ENCODE measurements at regions not wholly inside any gene's neighbourhood (a gene's known extent, or its start where the extent isn't known, plus 50 kb on each side); places are given as distances from the start of the nearest gene placed in this dataset.

DNA sequence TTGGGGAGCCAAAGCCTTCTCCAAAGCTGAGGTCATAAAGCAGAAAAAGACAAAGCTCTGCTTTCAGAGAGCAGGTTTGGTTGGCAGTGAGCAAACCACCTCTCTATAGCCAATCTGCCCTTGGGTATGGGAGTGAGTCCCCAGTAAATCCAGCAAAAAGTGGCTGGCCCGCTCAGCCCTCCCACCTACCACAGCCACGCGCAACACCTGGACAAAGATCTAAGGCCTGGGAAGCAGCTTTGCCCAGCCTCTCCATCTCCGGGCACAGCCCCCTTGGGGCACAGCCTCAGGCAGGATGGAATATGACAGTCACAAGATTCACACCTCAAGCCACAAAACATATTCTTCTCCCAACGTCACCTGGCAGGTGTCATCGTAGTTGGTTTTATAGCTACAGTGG lies 211.7 kb upstream of the EEA1 start:
- no peaks in the 10 kb centered on the region for H3K27me3 ChIP-seq (ENCODE audit: insufficient read depth, low read length, poor library complexity, severe bottlenecking)
- H3K4me2 ChIP-seq (ENCODE audit: low read depth, low read length, poor library complexity, severe bottlenecking) = no peak overlapping the region
- no peak overlapping the region for H3K9ac ChIP-seq (ENCODE audit: low read depth, low read length, poor library complexity, severe bottlenecking)
- peaks cover 12% of the 10 kb centered on the region for H3K4me1 ChIP-seq (ENCODE audit: insufficient read depth, low read length, poor library complexity, severe bottlenecking)
- H2AFZ ChIP-seq (ENCODE audit: low read length) = no peak overlapping the region
- no peaks in the 10 kb centered on the region for H3F3A ChIP-seq (ENCODE audit: low read depth)
- no peaks in the 10 kb centered on the region for H4K20me1 ChIP-seq (ENCODE audit: insufficient read depth, low read length, poor library complexity, severe bottlenecking)
- no peaks in the 10 kb centered on the region for H3K9me3 ChIP-seq (ENCODE audit: insufficient read depth, low read depth, low read length)
- no peaks in the 10 kb centered on the region for H3K79me2 ChIP-seq (ENCODE audit: insufficient read depth, low read length)
- TF ChIP-seq EZH2phosphoT487 (IDR thresholded peaks at IDR 0.05; ENCODE audit: borderline replicate concordance) = no peak
- TF ChIP-seq, protein P1, sequence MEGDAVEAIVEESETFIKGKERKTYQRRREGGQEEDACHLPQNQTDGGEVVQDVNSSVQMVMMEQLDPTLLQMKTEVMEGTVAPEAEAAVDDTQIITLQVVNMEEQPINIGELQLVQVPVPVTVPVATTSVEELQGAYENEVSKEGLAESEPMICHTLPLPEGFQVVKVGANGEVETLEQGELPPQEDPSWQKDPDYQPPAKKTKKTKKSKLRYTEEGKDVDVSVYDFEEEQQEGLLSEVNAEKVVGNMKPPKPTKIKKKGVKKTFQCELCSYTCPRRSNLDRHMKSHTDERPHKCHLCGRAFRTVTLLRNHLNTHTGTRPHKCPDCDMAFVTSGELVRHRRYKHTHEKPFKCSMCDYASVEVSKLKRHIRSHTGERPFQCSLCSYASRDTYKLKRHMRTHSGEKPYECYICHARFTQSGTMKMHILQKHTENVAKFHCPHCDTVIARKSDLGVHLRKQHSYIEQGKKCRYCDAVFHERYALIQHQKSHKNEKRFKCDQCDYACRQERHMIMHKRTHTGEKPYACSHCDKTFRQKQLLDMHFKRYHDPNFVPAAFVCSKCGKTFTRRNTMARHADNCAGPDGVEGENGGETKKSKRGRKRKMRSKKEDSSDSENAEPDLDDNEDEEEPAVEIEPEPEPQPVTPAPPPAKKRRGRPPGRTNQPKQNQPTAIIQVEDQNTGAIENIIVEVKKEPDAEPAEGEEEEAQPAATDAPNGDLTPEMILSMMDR (conservative IDR thresholded peaks at IDR 0.05; ENCODE audit: low read length) = no peak
- H3K9me2 ChIP-seq (replicated peaks; ENCODE audit: low read depth, low read length) = no peaks in the 10 kb centered on the region
- no peak overlapping the region for H3K4me3 ChIP-seq (ENCODE audit: low read length, poor library complexity, severe bottlenecking)
- no peaks in the 10 kb centered on the region for H3K36me3 ChIP-seq (ENCODE audit: insufficient read depth, low read length)

DNA sequence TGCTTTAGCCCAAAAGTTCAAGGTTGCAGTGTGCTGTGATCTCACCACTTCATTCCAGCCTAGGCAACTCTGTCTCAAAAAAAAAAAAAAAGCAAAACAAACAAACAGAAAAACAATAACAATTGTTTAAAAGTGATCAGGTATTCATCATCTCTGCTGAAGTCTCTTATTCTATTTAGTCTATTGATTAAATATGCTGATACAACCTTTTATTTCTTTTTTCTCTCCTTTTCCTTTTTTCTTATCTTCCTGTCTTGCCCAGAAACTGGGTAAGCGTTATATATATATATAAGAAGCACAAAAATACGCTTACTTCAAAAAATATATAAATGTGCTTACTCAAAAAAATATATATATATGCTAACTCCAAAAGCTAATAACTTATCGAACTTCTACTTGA lies 213.8 kb upstream of the EEA1 start:
- Histone ChIP-seq H3K27me3 (ENCODE audit: insufficient read depth, low read length, poor library complexity, severe bottlenecking) (no peaks in the 10 kb centered on the region), H3K4me2 (ENCODE audit: low read depth, low read length, poor library complexity, severe bottlenecking) (no peak overlapping the region), H3K4me1 (ENCODE audit: insufficient read depth, low read length, poor library complexity, severe bottlenecking) (no peaks in the 10 kb centered on the region), H3K9ac (ENCODE audit: low read depth, low read length, poor library complexity, severe bottlenecking) (no peak overlapping the region), H4K20me1 (ENCODE audit: insufficient read depth, low read length, poor library complexity, severe bottlenecking) (no peaks in the 10 kb centered on the region), H2AFZ (ENCODE audit: low read length) (no peak overlapping the region), H3K4me3 (ENCODE audit: low read length, poor library complexity, severe bottlenecking) (no peak overlapping the region), H3F3A (ENCODE audit: low read depth) (no peaks in the 10 kb centered on the region), H3K36me3 (ENCODE audit: insufficient read depth, low read length) (no peaks in the 10 kb centered on the region), H3K9me3 (ENCODE audit: insufficient read depth, low read depth, low read length) (no peaks in the 10 kb centered on the region), H3K79me2 (ENCODE audit: insufficient read depth, low read length) (no peaks in the 10 kb centered on the region), H3K9me2 (replicated peaks; ENCODE audit: low read depth, low read length) (no peaks in the 10 kb centered on the region)
- no peak for TF ChIP-seq EZH2phosphoT487 (IDR thresholded peaks at IDR 0.05; ENCODE audit: borderline replicate concordance)
- TF ChIP-seq, protein P1 (conservative IDR thresholded peaks at IDR 0.05; ENCODE audit: low read length) = no peak

DNA sequence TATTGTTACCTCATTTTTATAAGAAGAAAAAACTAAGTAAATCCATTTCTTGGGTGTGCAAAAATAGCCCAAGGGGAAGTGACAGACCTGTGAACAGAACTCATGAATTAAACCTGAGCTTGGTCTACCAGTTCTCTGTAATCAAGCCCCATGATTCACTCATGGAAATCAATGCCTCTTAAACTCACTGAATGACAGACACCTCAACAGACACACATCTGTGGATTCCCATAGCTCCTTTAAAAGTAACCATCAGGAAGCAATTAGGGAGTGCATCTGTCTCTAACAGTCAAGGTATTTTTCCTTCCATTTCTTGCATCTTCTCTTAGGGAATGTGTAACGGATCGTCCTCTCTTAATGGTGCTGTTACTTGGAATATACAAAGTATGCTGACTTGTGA lies 215.0 kb upstream of the EEA1 start:
- H3K79me2 ChIP-seq (ENCODE audit: insufficient read depth, low read length) = no peaks in the 10 kb centered on the region
- TF ChIP-seq, protein P1 (conservative IDR thresholded peaks at IDR 0.05; ENCODE audit: low read length) = no peak
- H3K36me3 ChIP-seq (ENCODE audit: insufficient read depth, low read length) = no peaks in the 10 kb centered on the region
- no peak overlapping the region for H3K9ac ChIP-seq (ENCODE audit: low read depth, low read length, poor library complexity, severe bottlenecking)
- H3K4me3 ChIP-seq (ENCODE audit: low read length, poor library complexity, severe bottlenecking) = no peak overlapping the region
- H2AFZ ChIP-seq (ENCODE audit: low read length) = no peak overlapping the region
- H3F3A ChIP-seq (ENCODE audit: low read depth) = no peaks in the 10 kb centered on the region
- no peaks in the 10 kb centered on the region for H3K4me1 ChIP-seq (ENCODE audit: insufficient read depth, low read length, poor library complexity, severe bottlenecking)
- H3K27me3 ChIP-seq (ENCODE audit: insufficient read depth, low read length, poor library complexity, severe bottlenecking) = no peaks in the 10 kb centered on the region
- no peaks in the 10 kb centered on the region for H3K9me3 ChIP-seq (ENCODE audit: insufficient read depth, low read depth, low read length)
- no peak overlapping the region for H3K4me2 ChIP-seq (ENCODE audit: low read depth, low read length, poor library complexity, severe bottlenecking)
- H4K20me1 ChIP-seq (ENCODE audit: insufficient read depth, low read length, poor library complexity, severe bottlenecking) = no peaks in the 10 kb centered on the region
- no peaks in the 10 kb centered on the region for H3K9me2 ChIP-seq (replicated peaks; ENCODE audit: low read depth, low read length)
